ENCODE measurements at regions not wholly inside any gene's neighbourhood (a gene's known extent, or its start where the extent isn't known, plus 50 kb on each side); places are given as distances from the start of the nearest gene placed in this dataset.

GRCh38 chr10:16297069-16297468 lies 139.7 kb upstream of the PTER start:
- TF ChIP-seq GATA2 (IDR thresholded peaks at IDR 0.05; ENCODE audit: low read depth, low read length) = no peak
- no peak for TF ChIP-seq GATA3 (IDR thresholded peaks at IDR 0.05; ENCODE audit: low read depth, low read length)
